AG09319 (cell line): ENCODE measurements at regions not wholly inside any gene's neighbourhood (a gene's known extent, or its start where the extent isn't known, plus 50 kb on each side); places are given as distances from the start of the nearest gene placed in this dataset.

Experiments used
- DNase-seq: peaks from one replicate; pipeline ENCODE4 v3.0.0-alpha.2; 2010; ENCODE audit warnings: low read depth; ENCODE audit errors: extremely low read depth
- CTCF ChIP-seq: IDR thresholded peaks from 2 replicates; pipeline ENCODE4 v1.5.1; 2011; ENCODE audit warnings: low read depth, mild to moderate bottlenecking, inconsistent platforms, low read length, moderate library complexity

- no peak for TF ChIP-seq CTCF
- no peak for DNase-seq
These were observed 56.3 kb downstream of the AGTR2 start for GRCh38 chrX:116226665-116227484.

- no peak for DNase-seq
- no peak for TF ChIP-seq CTCF
These were observed 59.8 kb downstream of the AGTR2 start for GRCh38 chrX:116230130-116230898.

GRCh38 chrX:116232833-116233232, 62.3 kb downstream of the AGTR2 start:
- DNase-seq: peak; percentile 10
- no peak for TF ChIP-seq CTCF

- no peak for TF ChIP-seq CTCF
- DNase-seq: no peak
These were observed 66.1 kb downstream of the AGTR2 start for GRCh38 chrX:116236666-116237065.

GRCh38 chrX:116238093-116238492, 67.5 kb downstream of the AGTR2 start:
- no peak for DNase-seq
- no peak for TF ChIP-seq CTCF

GRCh38 chrX:116238567-116239255, 68.2 kb downstream of the AGTR2 start:
- DNase-seq: no peak
- TF ChIP-seq CTCF: no peak
